ENCODE measurements at regions not wholly inside any gene's neighbourhood (a gene's known extent, or its start where the extent isn't known, plus 50 kb on each side); places are given as distances from the start of the nearest gene placed in this dataset.
"Not testable (repeated sequence)": the region's sequence is repeated elsewhere in the genome, so short reads cannot be mapped to it uniquely, and the experiment has no call there.

DNA sequence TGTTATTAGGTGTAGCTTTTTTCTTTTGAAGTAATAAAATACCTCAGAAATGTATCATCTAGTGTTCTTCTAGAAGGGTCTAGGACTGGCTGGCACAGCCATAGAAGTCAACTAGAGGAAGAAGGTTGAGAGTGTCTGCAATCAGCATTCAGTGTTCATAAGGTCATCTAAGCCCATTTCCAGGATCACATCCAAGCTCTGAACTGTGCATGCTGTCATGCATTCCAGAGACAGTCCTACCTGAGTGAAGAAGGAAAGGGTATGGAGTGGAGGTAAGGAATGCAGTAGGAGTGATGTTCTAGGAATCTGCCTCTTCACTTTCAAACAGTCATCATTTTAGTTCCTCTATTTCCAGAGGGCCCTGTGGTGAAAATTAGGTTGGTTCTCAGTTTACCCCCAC is 789.7 kb downstream of the GATA3 start:
- ATAC-seq: no peak
- Mint-ChIP-seq H3K4me1 (no peaks in the 10 kb centered on the region), H3K4me3 (no peak overlapping the region), H3K9me3 (peaks cover 1 to 4% of the 10 kb centered on the region in 2 donors), H3K27ac (no peak overlapping the region), H3K36me3 (peaks cover 8% of the 10 kb centered on the region), H3K27me3 (ENCODE audit: low read depth in 2 of 2) (peaks cover 7 to 22% of the 10 kb centered on the region in 2 donors)
- Histone ChIP-seq H3K4me3 (ENCODE audit: low read length) (no peak overlapping the region), H3K9me3 (ENCODE audit: control insufficient read depth, insufficient read depth, low read length) (no peaks in the 10 kb centered on the region), H3K4me1 (ENCODE audit: control insufficient read depth, insufficient read depth, low read length) (no peaks in the 10 kb centered on the region), H3K36me3 (ENCODE audit: control insufficient read depth, insufficient read depth, low read length) (no peaks in the 10 kb centered on the region), H3K27me3 (ENCODE audit: control insufficient read depth, insufficient read depth, low read length) (peaks cover 2% of the 10 kb centered on the region), H3K27ac (ENCODE audit: low read length) (no peak overlapping the region)
- no peak for DNase-seq
- TF ChIP-seq, protein P1, sequence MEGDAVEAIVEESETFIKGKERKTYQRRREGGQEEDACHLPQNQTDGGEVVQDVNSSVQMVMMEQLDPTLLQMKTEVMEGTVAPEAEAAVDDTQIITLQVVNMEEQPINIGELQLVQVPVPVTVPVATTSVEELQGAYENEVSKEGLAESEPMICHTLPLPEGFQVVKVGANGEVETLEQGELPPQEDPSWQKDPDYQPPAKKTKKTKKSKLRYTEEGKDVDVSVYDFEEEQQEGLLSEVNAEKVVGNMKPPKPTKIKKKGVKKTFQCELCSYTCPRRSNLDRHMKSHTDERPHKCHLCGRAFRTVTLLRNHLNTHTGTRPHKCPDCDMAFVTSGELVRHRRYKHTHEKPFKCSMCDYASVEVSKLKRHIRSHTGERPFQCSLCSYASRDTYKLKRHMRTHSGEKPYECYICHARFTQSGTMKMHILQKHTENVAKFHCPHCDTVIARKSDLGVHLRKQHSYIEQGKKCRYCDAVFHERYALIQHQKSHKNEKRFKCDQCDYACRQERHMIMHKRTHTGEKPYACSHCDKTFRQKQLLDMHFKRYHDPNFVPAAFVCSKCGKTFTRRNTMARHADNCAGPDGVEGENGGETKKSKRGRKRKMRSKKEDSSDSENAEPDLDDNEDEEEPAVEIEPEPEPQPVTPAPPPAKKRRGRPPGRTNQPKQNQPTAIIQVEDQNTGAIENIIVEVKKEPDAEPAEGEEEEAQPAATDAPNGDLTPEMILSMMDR (IDR thresholded peaks at IDR 0.05): no peak
- intact Hi-C loops (cut with micrococcal nuclease): no loop called here

DNA sequence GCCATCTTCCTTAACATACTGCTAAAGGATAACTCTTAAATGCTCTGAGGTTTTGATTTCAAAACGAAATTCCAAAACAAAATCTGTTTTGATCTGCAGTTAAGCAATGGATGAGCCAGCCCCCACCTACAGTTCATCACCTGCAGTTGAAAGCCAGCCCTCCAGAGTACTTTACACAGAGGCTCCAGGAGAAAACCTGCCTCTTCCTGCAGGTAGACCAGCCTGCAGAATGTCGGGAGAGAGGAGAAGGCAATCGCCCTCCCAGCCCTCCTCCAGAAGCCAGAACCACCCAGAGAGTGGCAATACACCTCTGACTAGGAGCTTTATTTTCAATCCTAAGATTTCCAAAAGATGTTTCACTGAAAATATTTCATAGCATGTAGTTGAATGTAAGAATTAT is 798.1 kb downstream of the GATA3 start:
- Mint-ChIP-seq H3K9me3 (no peaks in the 10 kb centered on the region), H3K4me3 (no peak overlapping the region), H3K27ac (no peak overlapping the region), H3K4me1 (no peaks in the 10 kb centered on the region), H3K27me3 (ENCODE audit: low read depth in 2 of 2) (peaks cover 0 to 8% of the 10 kb centered on the region in 2 donors), H3K36me3 (no peaks in the 10 kb centered on the region)
- intact Hi-C loops (cut with micrococcal nuclease): no loop called here
- Histone ChIP-seq H3K27ac (ENCODE audit: low read length) (no peak overlapping the region), H3K4me3 (ENCODE audit: low read length) (no peak overlapping the region), H3K27me3 (ENCODE audit: control insufficient read depth, insufficient read depth, low read length) (no peaks in the 10 kb centered on the region), H3K4me1 (ENCODE audit: control insufficient read depth, insufficient read depth, low read length) (no peaks in the 10 kb centered on the region), H3K9me3 (ENCODE audit: control insufficient read depth, insufficient read depth, low read length) (no peaks in the 10 kb centered on the region), H3K36me3 (ENCODE audit: control insufficient read depth, insufficient read depth, low read length) (no peaks in the 10 kb centered on the region)
- ATAC-seq (no peak), DNase-seq (no peak)
- WGBS (ENCODE audit: insufficient coverage): 72% methylated on average over 2 of the region's 3 CpGs
- TF ChIP-seq, protein P1 (IDR thresholded peaks at IDR 0.05): no peak

DNA sequence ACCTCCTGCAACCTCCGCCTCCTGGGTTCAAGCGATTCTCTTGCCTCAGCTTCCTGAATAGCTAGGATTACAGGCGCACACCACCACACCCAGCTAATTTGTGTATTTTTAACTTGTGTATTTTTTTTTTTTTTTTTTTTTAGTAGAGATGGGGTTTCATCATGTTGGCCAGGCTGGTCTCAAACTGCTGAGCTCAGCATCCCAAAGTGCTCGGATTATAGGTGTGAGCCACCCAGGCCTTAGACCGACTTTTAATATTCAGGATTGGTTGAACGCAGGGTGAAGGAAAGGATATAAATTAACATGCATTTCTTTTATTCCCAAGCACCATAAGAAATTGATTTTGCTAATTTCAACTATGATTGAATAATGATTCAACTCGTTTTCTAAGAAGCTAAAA is 798.6 kb downstream of the GATA3 start:
- Histone ChIP-seq H3K27me3 (ENCODE audit: control insufficient read depth, insufficient read depth, low read length) (no peaks in the 10 kb centered on the region), H3K9me3 (ENCODE audit: control insufficient read depth, insufficient read depth, low read length) (no peaks in the 10 kb centered on the region), H3K27ac (ENCODE audit: low read length) (no peak overlapping the region), H3K36me3 (ENCODE audit: control insufficient read depth, insufficient read depth, low read length) (no peaks in the 10 kb centered on the region), H3K4me1 (ENCODE audit: control insufficient read depth, insufficient read depth, low read length) (no peaks in the 10 kb centered on the region), H3K4me3 (ENCODE audit: low read length) (no peak overlapping the region)
- DNase-seq (no peak), ATAC-seq (no peak)
- intact Hi-C loops (cut with micrococcal nuclease): no loop called here
- Mint-ChIP-seq H3K27me3 (ENCODE audit: low read depth in 2 of 2) (peaks cover 0 to 8% of the 10 kb centered on the region in 2 donors), H3K9me3 (no peaks in the 10 kb centered on the region), H3K4me3 (no peak overlapping the region), H3K4me1 (no peaks in the 10 kb centered on the region), H3K27ac (no peak overlapping the region), H3K36me3 (no peaks in the 10 kb centered on the region)
- TF ChIP-seq, protein P1 (IDR thresholded peaks at IDR 0.05): no peak
- WGBS (ENCODE audit: insufficient coverage): 93% methylated on average over 3 of the region's 7 CpGs

DNA sequence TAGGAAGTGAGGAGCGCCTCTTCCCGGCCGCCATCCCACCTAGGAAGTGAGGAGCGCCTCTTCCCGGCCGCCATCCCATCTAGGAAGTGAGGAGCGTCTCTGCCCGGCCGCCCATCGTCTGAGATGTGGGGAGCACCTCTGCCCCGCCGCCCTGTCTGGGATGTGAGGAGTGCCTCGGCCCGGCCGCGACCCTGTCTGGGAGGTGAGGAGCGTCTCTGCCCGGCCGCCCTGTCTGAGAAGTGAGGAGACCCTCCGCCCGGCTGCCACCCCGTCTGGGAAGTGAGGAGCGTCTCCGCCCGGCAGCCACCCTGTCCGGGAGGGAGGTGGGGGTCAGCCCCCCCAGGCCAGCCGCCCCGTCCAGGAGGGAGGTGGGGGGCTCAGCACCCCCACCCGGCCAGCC is 814.4 kb downstream of the GATA3 start:
- intact Hi-C loops (cut with micrococcal nuclease); H3K4me1 ChIP-seq (ENCODE audit: control insufficient read depth, insufficient read depth, low read length): not testable (repeated sequence)

More for the DNA sequence above, 814.4 kb downstream of the GATA3 start:
- not testable (repeated sequence) for H3K4me1 Mint-ChIP-seq; H3K27ac ChIP-seq (ENCODE audit: low read length); H3K36me3 Mint-ChIP-seq; H3K36me3 ChIP-seq (ENCODE audit: control insufficient read depth, insufficient read depth, low read length); H3K27me3 ChIP-seq (ENCODE audit: control insufficient read depth, insufficient read depth, low read length); H3K27me3 Mint-ChIP-seq (ENCODE audit: low read depth in 2 of 2); H3K9me3 ChIP-seq (ENCODE audit: control insufficient read depth, insufficient read depth, low read length); H3K27ac Mint-ChIP-seq; H3K9me3 Mint-ChIP-seq; ATAC-seq; H3K4me3 ChIP-seq (ENCODE audit: low read length); H3K4me3 Mint-ChIP-seq; DNase-seq
- 98% methylated on average over 14 of the region's 29 CpGs for WGBS (ENCODE audit: insufficient coverage)
